Lower leg skin (tissue), 3 donors: ENCODE measurements at regions not wholly inside any gene's neighbourhood (a gene's known extent, or its start where the extent isn't known, plus 50 kb on each side); places are given as distances from the start of the nearest gene placed in this dataset.

Source experiments
- POLR2A ChIP-seq, 2 donors: fragments of 450-650 bp; IDR thresholded peaks; one replicate each; pipeline ENCODE4 v1.6.1; 2016 to 2017; ENCODE audit warnings: antibody characterized with exemption in 2 of 2, mild to moderate bottlenecking in 1 of 2, moderate library complexity in 1 of 2
- TF ChIP-seq, protein P1 (sequence below), 3 donors: fragments of 450-650 bp; IDR thresholded peaks; one replicate each; pipeline ENCODE4 v1.5.1; 2016; ENCODE audit warnings: antibody characterized with exemption in 3 of 3, mild to moderate bottlenecking in 3 of 3, moderate library complexity in 2 of 3

DNA sequence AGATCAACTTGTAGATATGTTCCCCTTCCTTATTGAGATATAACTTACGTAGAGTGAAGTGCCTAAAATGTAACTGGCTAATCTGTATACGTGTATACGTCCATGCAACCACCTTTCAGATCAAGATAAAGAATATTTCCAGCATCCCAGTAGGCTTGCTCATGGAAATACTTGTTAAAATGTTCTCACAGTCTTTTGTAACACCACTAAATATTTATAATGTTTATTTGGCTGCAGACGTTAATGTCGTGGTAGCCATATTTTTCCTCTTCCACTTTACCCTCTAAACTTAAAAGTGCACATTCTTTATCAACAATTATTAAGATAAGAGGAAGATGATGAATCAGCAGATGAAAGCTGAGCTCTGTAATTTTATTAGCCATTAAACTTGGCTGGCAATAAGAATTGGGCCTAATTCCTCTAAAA lies 447.4 kb downstream of the AEBP2 start:
- TF ChIP-seq, protein P1, sequence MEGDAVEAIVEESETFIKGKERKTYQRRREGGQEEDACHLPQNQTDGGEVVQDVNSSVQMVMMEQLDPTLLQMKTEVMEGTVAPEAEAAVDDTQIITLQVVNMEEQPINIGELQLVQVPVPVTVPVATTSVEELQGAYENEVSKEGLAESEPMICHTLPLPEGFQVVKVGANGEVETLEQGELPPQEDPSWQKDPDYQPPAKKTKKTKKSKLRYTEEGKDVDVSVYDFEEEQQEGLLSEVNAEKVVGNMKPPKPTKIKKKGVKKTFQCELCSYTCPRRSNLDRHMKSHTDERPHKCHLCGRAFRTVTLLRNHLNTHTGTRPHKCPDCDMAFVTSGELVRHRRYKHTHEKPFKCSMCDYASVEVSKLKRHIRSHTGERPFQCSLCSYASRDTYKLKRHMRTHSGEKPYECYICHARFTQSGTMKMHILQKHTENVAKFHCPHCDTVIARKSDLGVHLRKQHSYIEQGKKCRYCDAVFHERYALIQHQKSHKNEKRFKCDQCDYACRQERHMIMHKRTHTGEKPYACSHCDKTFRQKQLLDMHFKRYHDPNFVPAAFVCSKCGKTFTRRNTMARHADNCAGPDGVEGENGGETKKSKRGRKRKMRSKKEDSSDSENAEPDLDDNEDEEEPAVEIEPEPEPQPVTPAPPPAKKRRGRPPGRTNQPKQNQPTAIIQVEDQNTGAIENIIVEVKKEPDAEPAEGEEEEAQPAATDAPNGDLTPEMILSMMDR (IDR thresholded peaks at IDR 0.05): no peak
- no peak for TF ChIP-seq POLR2A (IDR thresholded peaks at IDR 0.05)
